Nephron progenitor cell (in vitro differentiated cells): ENCODE measurements at regions not wholly inside any gene's neighbourhood (a gene's known extent, or its start where the extent isn't known, plus 50 kb on each side); places are given as distances from the start of the nearest gene placed in this dataset.
"Not testable (repeated sequence)": the region's sequence is repeated elsewhere in the genome, so short reads cannot be mapped to it uniquely, and the experiment has no call there.

ENCODE experiments used
- DNase-seq: peaks from one replicate; pipeline ENCODE4 v3.0.0; 2021
- H3K27ac Mint-ChIP-seq: 2 replicates; pipeline ENCODE4 v1.8.0; 2021; ENCODE audit warnings: mild to moderate bottlenecking, moderate library complexity, mixed read lengths
- H3K27me3 Mint-ChIP-seq: 2 replicates; pipeline ENCODE4 v1.8.0; 2021; ENCODE audit warnings: mild to moderate bottlenecking, low read depth, mixed read lengths; ENCODE audit not compliant: poor library complexity
- H3K36me3 Mint-ChIP-seq: 2 replicates; pipeline ENCODE4 v1.8.0; 2021; ENCODE audit warnings: low read depth, mixed read lengths
- H3K4me1 Mint-ChIP-seq: 2 replicates; pipeline ENCODE4 v1.8.0; 2021; ENCODE audit warnings: mixed read lengths
- H3K4me3 Mint-ChIP-seq: 2 replicates; pipeline ENCODE4 v1.8.0; 2021; ENCODE audit warnings: mild to moderate bottlenecking, moderate library complexity, mixed read lengths
- H3K9me3 Mint-ChIP-seq: 2 replicates; pipeline ENCODE4 v1.8.0; 2021; ENCODE audit warnings: mild to moderate bottlenecking, moderate library complexity, mixed read lengths
- TF ChIP-seq, protein P1 (sequence below): fragments of 200-600 bp; sonication (generic); IDR thresholded peaks from 2 replicates; pipeline ENCODE4 v1.5.0; 2021; ENCODE audit warnings: antibody characterized with exemption

DNA sequence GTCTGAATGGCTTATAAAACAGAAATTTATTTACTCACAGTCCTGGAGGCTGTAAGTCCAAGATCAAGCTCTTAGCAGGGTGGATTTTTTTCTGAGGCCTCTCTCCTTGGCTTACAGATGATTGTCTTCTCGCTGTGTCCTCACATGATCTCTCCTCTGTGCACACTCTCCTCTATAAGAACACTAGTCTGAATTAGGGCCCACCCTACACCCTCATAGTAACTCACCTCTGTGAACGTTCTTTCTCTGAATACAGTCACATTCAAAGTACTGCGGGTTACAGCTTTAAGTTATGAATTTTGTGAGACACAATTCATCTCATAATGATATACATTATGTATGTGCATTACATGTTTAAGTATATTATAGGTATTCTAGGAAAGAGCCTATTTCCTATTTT lies 135.7 kb upstream of the ATXN7L3B start:
- no peak overlapping the region for H3K4me3 Mint-ChIP-seq
- H3K36me3 Mint-ChIP-seq: no peaks in the 10 kb centered on the region
- H3K4me1 Mint-ChIP-seq: peaks cover 9% of the 10 kb centered on the region
- no peaks in the 10 kb centered on the region for H3K9me3 Mint-ChIP-seq
- TF ChIP-seq, protein P1, sequence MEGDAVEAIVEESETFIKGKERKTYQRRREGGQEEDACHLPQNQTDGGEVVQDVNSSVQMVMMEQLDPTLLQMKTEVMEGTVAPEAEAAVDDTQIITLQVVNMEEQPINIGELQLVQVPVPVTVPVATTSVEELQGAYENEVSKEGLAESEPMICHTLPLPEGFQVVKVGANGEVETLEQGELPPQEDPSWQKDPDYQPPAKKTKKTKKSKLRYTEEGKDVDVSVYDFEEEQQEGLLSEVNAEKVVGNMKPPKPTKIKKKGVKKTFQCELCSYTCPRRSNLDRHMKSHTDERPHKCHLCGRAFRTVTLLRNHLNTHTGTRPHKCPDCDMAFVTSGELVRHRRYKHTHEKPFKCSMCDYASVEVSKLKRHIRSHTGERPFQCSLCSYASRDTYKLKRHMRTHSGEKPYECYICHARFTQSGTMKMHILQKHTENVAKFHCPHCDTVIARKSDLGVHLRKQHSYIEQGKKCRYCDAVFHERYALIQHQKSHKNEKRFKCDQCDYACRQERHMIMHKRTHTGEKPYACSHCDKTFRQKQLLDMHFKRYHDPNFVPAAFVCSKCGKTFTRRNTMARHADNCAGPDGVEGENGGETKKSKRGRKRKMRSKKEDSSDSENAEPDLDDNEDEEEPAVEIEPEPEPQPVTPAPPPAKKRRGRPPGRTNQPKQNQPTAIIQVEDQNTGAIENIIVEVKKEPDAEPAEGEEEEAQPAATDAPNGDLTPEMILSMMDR: no peak
- no peak for DNase-seq
- H3K27me3 Mint-ChIP-seq: no peaks in the 10 kb centered on the region
- peak overlapping the region; percentile 30 for H3K27ac Mint-ChIP-seq

DNA sequence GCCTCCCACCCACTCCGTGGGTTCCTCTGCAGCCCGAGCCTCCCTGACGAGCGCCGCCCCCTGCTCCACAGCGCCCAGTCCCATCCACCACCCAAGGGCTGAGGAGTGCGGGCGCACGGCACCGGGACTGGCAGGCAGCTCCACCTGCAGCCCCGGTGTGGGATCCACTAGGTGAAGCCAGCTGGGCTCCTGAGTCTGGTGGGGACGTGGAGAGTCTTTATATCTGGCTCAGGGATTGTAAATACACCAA lies 134.5 kb upstream of the ATXN7L3B start:
- H3K9me3 Mint-ChIP-seq, H3K27ac Mint-ChIP-seq, H3K4me1 Mint-ChIP-seq, H3K36me3 Mint-ChIP-seq, H3K4me3 Mint-ChIP-seq, H3K27me3 Mint-ChIP-seq, DNase-seq: not testable (repeated sequence)

DNA sequence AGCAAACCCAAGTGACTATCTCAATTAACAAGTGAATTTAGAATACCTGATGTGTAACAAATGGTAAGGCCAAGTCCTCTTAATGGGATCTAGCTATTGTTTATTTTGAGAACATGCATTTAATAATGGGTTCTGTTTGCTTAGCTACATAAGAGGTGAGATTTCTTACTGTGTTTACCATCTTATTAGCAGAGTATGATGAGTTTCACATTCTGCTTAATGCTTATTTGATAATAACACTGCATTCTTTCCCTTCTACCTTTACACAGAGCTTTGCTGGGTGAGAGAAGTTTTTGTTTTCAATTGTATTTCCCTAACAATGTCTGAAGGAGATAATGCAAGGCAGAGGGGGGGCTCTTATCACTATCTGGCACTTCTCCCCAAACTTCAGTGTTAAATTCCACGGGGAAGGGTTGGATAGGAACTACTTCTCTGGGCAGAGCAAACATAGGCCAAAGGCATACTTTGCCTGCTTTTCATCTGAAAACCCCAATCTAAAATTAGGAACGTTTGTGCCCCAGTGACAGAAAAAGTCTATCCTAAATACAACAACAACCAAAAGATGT lies 129.0 kb upstream of the ATXN7L3B start:
- TF ChIP-seq, protein P1: no peak
- DNase-seq: no peak
- Mint-ChIP-seq H3K4me1 (peaks cover 9% of the 10 kb centered on the region), H3K9me3 (no peaks in the 10 kb centered on the region), H3K27me3 (no peaks in the 10 kb centered on the region), H3K27ac (no peak overlapping the region), H3K4me3 (no peak overlapping the region), H3K36me3 (no peaks in the 10 kb centered on the region)

DNA sequence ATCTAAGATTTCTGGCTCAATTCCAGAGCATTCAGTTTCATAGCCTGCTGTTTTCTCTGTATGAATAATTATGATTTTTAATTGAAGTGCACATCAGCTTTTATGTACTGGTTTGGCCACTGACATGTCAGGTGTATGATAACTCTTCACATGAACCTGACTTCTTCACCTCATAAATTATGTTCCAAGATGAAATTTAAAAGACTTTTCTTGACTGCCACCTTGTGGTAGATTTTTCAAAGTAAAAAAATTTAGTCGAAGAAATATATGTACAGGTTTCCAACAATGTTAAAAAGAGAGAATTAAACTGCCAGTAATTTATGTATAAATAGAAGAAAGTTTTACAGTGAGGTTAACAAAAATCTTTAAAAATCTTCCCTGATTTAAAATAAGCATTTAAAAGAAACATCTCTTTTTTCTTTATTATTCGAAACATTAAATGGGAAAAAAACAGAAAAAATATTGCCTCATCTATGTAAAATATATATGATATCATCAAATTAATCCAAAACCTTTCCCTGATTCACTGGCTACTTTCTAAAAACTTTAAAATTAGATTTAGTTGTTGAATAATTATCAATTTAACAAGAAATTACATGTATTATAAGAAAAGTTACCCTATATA lies 124.9 kb upstream of the ATXN7L3B start:
- DNase-seq: no peak
- Mint-ChIP-seq H3K27me3 (no peaks in the 10 kb centered on the region), H3K36me3 (no peaks in the 10 kb centered on the region), H3K4me1 (no peaks in the 10 kb centered on the region), H3K9me3 (no peaks in the 10 kb centered on the region), H3K4me3 (no peak overlapping the region), H3K27ac (no peak overlapping the region)
- TF ChIP-seq, protein P1: peak; percentile 61

DNA sequence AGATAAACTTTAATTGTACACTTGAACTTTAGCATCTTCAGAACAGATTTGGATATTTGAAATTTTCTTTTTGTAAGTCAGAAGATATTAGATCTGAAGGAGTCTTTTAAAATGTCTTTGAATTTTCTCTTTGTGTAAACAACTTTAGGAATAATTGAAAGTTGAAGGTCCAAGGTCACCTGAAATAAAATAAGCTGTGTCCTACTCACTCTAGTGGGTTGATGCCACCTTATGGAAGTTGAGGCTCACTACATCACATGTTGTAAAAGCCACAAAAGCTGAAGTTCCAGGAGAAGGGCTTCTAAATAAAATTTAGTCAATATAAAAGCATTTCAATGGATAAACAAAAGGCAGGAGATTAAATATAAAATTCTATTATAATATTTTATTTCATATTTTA lies 122.0 kb upstream of the ATXN7L3B start:
- Mint-ChIP-seq H3K4me3 (no peak overlapping the region), H3K36me3 (no peaks in the 10 kb centered on the region), H3K27ac (no peak overlapping the region), H3K4me1 (no peaks in the 10 kb centered on the region), H3K27me3 (no peaks in the 10 kb centered on the region), H3K9me3 (no peaks in the 10 kb centered on the region)
- TF ChIP-seq, protein P1: peak; percentile 56
- DNase-seq: peak; percentile 10

DNA sequence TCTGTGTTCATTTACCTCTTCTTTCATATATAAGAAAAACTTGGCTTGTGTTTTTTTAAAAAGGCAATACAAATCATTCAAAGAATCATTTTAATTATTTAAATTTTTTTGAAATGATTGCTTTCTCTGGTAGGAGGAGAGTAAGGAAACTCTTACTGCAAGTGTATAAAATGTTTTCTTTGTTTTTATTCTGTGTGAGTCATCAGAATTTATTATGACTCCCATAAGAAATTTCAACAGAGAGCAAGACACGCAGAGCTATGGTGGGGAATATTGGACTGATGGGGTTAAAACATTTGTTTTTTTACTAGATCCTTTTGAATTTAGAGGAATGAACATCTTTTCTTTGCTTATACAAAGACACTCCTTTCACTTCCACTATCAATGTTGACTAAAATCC lies 119.1 kb upstream of the ATXN7L3B start:
- no peak for DNase-seq
- Mint-ChIP-seq H3K36me3 (no peaks in the 10 kb centered on the region), H3K4me1 (no peaks in the 10 kb centered on the region), H3K9me3 (no peaks in the 10 kb centered on the region), H3K4me3 (no peak overlapping the region), H3K27me3 (no peaks in the 10 kb centered on the region), H3K27ac (no peak overlapping the region)
- TF ChIP-seq, protein P1: no peak
